HG03457 (cell line): ENCODE measurements at regions not wholly inside any gene's neighbourhood (a gene's known extent, or its start where the extent isn't known, plus 50 kb on each side); places are given as distances from the start of the nearest gene placed in this dataset.
"Not testable (repeated sequence)": the region's sequence is repeated elsewhere in the genome, so short reads cannot be mapped to it uniquely, and the experiment has no call there.

Source experiments
- ATAC-seq: cut with Tn5 transposase; IDR thresholded peaks from one replicate; pipeline ENCODE4 v1.9.1; 2021; ENCODE audit warnings: moderate number of reproducible peaks; ENCODE audit not compliant: unreplicated experiment

DNA sequence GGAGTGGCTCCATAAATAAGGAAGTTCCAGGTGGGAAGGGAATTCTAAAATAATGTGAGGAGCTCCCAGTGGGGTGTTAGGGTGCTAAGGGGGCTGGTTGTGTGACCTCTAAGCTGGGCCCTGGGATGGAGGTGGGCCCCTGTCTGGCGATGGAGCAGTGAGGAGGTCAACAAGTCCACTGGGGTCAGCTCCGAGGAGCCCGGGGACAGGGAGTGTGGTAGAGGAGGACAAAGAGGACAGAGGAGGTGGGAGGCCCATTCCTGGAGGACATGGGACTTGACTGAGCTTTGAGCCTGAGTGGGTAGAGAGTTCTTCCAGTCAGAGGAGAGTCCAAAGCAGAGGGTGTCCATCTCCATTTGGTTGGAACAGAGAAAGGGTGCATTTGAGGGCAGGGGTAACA is 390.2 kb downstream of the TSHZ3 start:
- ATAC-seq = no peak

DNA sequence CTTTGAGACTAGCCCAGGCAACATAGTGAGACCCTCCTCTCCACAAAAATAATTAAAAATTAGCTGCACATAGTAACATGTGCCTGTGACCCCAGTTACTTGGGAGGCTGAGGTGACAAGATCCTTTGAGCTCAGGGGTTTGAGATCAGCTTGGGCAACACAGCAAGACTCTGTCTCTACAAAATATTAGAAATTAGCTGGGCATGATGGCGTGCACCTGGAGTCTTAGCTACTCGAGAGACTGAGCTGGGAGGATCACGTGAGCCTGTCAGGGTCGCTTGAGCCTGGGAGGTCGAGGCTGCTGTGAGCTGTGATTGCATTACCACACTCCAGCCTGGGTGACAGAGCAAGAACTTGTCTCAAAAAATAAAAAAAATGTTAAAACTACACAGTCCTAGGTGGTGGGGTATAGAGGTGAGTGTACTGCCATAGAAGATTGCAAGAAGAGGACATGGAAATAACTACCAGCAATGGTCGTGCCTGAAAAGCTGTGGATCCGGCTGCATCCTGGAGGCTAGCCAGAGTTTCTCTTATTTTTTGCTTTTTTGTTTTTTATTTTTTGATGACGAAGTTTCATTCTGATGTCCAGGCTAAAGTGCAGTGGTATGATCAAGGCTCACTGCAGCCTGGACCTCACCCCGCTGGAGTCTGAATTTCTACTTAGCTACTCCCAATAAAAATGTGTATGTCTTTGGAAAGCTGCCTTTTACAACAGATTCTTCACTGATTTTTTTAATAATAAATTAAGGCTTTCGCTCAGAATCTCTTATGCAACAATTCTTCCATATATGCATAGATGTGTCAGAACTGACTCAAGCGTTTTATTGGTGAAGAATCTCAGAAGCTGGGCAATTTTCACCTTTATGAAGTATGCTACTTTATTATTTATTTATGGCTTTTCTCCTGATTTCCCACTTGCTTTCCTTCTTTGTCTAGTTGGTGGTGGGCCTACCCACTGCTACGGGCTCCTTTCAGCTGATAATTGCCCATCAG is 393.8 kb downstream of the TSHZ3 start:
- no peak for ATAC-seq

DNA sequence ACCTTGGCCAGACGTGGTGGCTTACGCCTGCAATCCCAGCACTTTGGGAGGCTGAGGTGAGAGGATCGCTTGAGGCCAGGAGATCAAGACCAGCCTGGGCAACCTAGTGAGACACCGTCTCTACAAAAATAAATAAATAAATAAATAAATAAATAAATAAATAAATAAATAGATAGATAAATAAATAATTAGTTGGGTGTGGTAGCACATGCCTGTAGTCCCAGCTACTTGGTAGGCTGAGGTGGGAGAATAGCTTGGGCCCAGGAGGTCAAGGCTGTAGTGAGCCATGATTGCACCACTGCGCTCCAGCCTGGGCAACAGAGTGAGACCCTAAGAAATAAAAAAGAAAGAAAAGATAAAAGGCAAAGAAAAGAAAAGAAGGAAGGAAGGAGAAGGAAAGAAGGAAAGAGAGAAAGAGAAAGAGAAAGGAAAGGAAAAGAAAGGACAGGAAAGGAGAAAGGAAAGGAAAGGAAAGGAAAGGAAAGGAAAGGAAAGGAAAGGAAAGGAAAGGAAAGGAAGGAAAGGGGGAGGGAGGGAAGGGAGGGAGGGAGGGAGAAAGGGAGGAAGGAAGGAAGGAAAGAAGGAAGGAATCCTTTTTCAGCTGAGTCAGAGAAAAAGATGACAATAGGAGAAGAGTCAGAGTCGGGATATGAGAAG is 404.8 kb downstream of the TSHZ3 start:
- not testable (repeated sequence) for ATAC-seq

DNA sequence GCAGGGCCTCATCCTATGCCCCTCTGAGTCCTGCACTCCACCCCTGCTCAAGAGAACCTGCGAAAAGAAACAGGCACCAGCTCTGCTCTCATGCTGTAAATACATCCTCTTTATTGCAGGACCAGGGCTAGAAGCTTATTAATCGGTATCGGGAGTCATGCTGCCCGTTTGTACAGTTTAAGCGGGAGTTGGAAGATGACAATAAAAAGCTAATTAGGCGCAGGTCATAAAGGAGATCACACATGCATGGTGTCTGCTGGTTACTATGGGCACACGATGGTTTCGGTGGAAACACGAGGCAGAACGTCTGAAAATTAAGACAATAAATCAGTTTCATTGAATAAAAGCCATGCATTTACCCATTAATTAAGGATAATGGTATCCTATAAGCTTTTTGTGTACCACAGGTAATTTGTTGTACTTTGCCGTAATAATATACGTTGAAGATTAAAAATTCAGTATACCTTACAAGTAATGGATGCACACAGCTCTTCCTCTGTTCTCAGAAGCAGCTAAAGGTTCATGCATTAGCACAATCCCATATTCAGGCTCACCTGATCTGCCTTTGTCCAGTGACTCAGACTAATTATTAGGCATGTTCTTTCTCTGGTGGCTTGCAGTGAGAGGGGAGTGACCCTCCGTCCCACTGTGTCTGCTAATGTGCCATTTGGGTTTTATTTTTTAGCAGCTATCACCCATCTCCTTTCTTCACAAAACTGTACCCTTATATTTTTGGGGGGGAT is 406.0 kb downstream of the TSHZ3 start:
- ATAC-seq = no peak

DNA sequence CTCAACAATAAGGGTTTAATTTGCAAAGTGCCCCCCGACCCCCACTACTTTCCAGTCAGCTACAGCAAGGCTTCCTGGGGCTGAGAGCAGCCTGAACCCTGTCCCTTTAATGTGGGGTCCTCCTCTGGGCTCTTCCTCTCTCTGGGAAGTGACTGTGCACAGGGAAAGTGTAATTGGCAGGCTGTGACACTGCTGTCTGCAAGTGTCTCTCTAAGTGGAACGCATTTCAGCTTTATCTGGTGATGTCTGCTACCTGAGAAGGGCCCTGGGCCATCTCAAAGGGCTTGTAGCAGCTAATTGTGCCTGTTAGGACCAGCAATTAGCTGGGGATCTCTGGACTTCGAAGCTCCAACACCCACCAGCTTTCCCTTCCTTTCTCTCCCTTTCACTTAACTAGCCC is 406.6 kb downstream of the TSHZ3 start:
- no peak for ATAC-seq

DNA sequence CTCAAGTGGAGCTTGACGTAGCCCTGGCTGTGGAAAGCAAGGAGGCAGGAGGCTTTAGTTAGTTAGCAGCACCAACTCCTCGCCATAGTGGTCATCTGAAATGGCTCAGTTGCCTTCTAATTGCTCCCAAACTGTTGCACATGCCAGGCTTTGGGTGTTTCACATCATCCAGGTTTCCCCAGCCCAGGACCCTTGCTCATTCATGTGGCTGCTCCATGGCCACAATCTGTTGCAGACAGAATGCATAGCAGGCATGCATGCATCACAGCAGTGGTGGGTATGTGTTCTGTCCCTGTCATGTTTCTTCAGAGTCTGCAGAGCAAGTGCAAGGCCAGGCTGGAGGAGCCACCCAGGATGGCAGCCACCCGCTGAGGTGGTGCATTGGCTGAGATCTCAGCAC is 407.6 kb downstream of the TSHZ3 start:
- ATAC-seq = no peak

DNA sequence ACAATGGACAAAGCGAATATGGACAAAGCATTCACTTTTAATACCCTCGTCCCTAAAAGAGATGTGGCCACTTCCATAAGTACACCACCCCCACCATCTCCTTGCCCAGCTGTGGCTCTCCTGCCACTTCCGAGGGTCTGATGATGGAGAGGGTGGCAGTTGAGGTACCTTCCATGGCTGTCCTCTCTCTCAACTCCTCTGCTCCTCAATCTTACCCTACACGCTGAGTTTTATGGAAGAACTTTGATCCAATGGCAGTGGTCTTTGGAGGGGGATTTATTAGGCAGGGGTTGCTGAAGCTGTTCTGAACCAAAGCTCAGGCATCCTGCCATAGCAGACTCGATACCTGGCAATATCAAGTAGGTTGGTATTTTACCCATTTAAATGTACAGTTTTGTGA is 413.0 kb downstream of the TSHZ3 start:
- ATAC-seq = no peak

DNA sequence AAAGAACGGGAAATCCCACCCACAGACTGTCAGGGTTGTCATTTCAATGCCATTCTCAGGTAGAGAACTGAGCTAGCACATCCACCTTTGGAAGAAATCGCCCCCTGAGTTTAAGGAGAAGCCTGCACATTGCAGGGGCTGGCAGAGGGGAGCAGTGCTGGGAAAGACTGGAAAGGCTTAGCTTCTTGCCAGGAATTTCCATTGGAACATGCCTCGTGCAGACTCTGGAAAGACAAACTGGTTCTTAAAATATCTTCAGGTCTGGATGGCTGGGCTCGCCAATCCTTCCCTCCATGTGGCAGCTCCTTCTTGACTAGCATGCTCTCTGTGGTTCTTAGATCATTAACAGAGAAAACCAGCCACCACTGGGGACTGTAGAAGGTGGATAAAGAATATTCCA is 414.1 kb downstream of the TSHZ3 start:
- ATAC-seq = no peak

DNA sequence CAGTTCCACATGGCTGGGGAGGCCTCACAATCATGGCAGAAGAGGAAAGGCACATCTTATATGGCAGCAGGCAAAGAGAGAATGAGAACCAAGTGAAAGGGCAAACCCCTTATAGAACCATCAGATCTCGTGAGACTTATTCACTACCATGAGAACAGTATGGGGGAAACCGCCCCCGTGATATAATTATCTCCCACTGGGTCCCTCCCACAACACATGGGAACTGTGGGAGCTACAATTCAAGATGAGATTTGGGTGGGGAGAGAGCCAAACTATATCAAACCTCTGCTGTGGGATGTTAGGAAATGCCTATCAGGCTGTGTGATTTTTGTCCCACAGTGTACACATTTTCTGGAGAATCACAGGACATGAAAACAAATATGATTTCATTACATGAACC is 415.8 kb downstream of the TSHZ3 start:
- not testable (repeated sequence) for ATAC-seq

DNA sequence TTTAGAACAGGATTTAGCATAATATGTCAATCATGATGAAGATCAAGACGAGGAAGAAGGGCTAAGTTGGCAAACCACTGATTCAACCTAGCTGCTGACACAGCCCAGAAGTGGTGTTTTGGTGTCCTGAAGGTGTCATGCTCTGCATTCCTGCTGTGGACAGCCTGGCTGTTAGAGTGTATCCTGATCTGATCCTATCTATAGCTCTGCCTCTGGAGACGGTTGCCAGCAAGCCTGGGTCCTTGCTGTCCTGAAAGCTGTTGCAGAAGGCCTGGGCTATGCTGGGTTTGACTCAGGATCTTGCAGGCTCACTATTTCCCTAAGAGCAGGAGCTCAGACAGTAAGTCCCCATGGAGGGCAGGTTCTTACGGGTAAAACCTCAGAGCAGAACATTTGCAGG is 416.4 kb downstream of the TSHZ3 start:
- ATAC-seq = no peak

DNA sequence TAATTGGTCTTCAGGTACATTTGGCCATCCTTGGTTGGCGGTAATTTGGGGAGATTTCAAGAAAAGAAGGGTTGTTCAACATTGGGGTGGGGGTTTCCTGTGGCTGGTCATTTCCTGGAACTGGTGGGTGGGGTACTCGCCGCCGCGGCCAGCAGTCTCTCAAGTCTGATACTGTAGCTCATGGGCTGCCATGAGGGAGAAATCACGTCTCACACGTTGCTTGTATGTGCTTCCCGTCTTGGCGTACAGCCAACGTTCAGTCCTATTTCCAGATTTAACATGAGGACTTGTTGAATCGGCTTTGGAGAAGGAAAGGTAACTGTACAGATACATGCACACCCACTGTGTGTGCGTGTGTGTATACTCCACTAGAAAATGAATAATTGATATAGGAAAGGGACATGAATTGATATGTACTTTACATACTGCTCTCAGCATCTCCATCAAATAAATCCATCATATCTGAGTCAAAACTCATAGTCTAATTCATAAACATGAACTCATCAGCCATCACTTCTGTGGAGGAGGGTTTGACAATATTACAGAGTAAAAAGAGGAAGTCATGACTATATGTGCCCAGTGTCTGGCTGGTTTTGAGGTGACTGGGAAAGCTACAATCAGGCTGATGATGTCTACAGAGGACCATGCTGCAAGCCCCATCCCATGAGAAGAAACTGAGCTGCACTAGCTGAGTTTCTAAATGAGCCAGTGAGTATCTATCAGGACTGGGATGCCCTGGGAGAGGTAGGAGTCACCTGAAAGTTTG is 418.1 kb downstream of the TSHZ3 start:
- ATAC-seq = no peak

DNA sequence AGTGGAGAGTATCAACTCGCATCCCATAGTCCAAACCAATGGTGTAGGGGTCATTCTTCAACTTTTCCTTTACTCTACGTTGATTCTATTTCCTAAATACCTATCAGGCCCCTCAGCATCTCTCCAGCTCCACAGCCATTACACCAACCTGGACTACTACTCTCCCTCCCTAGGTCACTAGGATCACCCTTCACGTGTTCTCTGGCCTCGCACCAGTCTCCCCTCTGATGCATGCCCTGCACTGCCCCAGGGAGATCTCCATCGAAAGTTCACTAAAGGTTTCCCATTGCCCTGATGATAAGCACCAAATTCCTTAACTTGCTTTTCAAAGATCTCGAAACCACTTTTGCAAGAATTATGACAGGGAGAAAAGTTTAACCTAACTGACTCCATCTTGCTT is 421.5 kb downstream of the TSHZ3 start:
- no peak for ATAC-seq

DNA sequence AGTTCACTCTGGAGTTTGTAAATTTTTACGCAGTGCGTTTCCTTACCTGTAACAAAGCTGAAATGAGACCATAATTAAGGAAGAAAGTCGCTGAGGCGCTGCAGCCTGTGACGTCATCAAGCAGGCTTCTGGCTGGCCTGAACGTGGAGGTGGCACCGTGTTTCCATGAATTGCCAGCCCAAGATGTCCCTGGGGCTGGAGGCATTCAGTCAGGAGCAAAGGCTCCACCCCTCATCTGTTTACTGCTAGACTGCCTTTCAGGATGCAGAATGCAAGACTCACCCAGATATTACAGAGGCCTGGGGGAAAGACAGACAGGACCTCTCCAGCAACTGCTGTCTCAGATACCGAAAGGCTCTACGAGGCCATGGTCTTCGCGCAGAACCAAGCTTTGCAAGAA is 424.6 kb downstream of the TSHZ3 start:
- ATAC-seq = no peak

DNA sequence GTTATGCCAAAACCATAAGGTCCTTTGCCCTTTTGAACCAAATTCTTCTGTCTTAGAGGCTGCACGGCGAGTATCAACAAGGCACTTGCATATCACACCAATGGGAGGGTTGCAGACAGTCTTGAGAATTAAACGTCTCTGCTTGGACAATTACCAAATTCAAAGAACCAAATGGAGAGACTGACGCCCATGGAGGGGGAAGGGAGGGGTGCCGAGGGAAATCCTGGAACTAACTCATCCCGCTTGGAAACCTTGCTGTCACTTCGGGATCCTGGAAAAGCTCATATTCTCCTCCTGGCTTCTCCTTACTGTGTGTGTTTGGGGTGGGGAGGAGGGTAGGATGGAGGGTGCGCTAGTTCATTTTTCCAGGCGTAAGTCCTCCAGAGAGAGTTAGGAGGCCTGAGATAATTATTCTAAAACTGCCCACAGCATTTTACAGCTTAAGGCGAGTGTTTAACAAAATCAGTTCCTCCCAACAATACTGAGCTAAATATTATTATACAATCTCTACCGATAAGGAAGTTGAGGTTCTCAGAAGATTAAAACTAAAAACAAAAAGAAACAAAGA is 425.1 kb downstream of the TSHZ3 start:
- ATAC-seq = no peak

DNA sequence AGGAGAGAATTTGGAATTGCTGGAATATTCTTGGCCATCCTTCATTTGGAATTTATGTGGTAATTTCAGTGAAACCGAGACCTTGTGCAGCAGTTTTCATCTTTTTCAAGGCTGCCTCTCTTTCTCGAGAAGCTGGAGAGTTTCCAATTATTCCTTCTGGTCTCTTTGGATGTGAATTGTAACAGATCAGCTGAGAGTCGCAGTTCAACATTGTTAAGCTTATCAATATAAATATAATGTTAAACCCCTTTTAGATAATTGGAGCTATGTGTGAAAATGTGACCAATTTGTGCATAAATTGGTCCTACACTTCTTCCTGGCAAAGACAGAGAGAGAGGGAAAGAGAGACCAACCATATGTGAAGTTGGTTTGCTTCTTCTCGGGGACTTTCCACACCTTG is 425.6 kb downstream of the TSHZ3 start:
- no peak for ATAC-seq

DNA sequence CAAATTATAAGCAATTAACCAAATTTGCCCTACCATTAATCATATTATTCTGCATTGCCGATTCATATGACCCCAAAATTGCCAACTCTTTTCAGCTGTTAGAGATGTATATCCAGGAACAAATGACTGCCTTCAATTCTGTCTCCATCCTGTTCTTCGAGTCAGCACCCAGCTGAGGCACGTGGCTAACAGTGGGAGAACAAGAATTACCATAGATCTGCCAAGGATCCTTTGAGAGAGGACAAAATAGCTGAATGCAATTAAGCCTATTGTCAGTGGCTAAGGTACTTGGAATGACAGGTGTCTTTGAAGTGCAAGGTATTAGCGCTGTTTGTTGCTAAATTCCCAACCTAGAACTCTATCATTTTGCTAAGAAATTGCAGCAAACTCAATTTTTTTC is 426.1 kb downstream of the TSHZ3 start:
- no peak for ATAC-seq

DNA sequence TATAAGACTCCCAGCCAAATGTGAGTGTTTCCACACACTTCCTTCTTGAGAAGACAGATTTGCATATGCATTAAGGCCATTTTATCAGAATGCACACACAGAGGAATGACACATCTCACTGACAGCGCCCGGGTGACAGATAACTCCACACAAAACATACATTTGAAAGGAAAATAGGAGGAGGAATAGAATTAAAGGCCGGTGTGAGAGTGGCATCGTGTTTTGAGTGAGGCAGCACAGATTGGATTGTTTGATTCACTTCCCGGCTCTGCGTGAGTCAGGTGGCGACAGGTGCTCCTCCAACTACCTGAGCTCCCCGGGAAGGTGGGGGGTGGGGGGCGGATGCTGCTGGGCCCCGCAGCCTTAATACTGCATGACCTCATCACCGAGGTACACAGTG is 429.0 kb downstream of the TSHZ3 start:
- ATAC-seq = no peak

DNA sequence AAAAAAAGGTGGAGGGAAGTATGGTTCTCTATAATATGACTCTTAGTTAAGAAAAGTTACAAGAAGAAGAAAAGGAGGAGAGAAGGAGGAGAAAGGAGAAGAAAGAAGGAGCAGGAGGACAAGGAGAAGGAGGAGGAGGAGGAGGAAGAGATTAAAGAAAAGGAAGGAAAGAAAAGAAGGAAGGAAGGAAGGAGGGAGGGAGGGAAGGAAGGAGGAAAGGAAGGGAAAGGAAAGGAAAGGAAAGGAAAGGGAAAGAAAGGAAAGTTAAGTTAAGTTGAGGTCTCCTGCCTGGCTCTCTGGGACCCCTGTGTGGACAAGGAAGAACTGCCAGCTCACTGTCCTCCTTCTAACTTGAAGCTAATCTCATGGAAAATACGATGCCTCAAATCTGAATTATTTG is 429.5 kb downstream of the TSHZ3 start:
- ATAC-seq = no peak

DNA sequence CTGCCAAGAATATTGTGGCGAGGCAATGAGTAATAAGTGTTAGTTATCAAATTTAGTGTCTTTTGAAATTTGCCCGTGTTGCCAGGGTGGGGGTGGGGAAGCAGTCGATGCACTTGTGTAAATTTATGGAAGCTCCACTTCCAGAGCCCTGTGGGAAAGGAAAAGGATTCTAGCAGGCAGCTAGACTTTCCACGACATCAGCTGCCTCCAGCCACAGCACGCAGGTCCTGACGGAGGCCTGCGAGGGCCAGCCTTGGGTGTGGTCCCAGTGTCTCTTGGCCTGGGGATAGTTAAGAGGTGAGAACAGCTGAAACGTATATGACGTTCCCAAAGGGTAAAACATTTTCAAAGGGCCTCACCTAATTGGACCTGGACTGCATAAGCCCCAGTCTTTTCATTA is 433.0 kb downstream of the TSHZ3 start:
- ATAC-seq = no peak

DNA sequence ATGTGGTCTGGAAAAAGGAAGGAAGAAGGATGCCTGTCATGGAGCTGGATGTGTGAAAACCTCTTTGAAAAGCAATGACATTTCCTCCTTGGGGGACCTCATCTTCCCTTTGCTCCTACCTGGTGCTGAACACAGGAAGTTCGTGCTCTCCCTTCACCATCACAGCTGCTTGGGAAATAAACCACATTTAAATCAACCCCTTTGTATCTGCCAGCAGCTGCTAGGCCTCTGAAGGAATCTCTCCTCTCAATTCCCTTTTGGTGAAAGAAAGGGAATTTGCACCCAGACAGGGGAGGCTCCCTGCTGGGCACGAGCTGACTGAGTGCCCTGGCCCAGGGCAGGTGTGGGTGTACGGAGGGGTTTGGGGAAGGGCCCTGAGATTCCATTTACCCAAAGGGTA is 437.7 kb downstream of the TSHZ3 start:
- no peak for ATAC-seq
